ENCODE measurements at regions not wholly inside any gene's neighbourhood (a gene's known extent, or its start where the extent isn't known, plus 50 kb on each side); places are given as distances from the start of the nearest gene placed in this dataset.

Small RNA genes lying in the stretch of these regions (small RNA-seq; reads per million reads assigned to genes)
- gene MIR4452, result 0 to 1.5 (median 0.59) reads per million in 7 experiments

Measured in SK-N-SH (cell line).